GM20431 (cell line): ENCODE measurements at regions not wholly inside any gene's neighbourhood (a gene's known extent, or its start where the extent isn't known, plus 50 kb on each side); places are given as distances from the start of the nearest gene placed in this dataset.
"Not testable (repeated sequence)": the region's sequence is repeated elsewhere in the genome, so short reads cannot be mapped to it uniquely, and the experiment has no call there.

Experiments
- in situ Hi-C: fragments of 300-500 bp; cut with MseI, MboI; formaldehyde crosslinking; loops from one replicate; pipeline ENCODE4 v1.15.0; 2020; ENCODE audit warnings: low sequenced_read_pairs; ENCODE audit not compliant: unreplicated experiment

DNA sequence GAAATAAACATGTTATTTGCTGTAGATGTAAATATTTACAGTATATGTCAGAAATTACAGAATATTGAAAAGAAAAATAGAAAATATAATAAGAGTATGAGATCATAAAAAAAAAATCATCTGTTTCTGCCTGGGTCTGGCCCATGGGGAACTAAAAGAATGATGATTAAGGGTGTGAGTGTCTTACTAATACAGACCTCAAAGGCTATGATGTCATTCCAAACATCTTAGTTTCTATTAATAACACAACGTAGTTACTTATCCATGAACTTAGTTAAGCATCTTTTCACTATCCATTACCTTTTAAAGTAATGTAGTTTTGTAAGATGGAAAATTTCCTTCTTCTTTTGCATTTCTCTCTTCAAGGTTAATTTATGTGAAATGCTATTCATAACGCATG, 542.7 kb upstream of the TSPY4 start:
- in situ Hi-C loops, result no loop called here

DNA sequence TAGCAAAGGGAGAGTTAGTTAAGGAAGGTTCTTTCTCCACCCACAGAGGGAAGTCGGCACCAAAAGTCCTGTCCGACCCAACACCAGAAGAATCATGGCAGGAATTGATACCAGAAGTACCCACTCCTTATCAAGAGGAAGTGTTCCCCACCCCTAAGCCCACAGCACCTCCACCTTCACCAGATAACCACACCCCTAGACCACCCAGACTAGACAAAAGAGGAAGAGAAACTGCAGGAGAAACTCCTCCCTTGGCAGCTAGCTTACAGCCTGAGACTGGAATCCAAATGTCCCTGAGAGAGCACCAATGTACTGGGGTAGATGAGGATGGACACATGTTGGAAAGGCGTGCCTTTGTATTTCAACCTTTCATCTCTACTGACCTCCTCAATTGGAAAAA, 532.9 kb upstream of the TSPY4 start:
- in situ Hi-C loops, result no loop called here

DNA sequence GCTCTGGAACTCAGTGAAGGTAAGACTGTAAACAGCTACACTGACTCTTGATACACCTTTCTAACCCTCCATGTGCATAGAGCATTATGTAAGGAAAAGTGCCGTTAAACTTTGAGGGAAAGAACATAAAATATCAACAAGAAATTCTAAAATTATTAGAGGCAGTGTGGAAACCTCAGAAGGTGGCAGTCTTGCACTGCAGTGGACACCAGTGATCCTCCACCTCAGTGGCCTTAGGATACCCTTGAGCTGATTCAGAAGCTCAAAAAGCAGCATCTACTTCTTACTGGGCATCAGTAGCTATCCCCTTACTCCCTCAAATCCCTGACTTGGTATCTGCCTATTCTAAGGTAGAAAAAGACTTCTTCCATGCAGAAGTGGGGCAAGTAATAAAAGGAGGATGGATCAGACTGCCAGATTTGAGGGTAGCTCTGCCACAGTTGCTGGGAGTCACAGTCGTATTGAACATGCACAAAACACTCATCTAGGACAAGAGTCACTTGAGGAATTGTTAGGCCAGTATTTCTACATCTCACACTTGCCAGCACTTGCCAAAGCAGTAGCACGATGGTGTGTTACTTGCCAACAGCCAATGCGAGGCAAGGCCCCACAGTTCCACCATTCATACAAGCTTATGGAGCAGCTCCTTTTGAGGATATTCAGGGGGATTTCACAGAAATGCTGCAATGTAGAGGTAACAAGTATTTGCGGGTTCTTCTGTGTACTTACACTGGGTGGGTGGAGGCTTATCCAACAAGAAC, 529.4 kb upstream of the TSPY4 start:
- in situ Hi-C loops, result no loop called here

DNA sequence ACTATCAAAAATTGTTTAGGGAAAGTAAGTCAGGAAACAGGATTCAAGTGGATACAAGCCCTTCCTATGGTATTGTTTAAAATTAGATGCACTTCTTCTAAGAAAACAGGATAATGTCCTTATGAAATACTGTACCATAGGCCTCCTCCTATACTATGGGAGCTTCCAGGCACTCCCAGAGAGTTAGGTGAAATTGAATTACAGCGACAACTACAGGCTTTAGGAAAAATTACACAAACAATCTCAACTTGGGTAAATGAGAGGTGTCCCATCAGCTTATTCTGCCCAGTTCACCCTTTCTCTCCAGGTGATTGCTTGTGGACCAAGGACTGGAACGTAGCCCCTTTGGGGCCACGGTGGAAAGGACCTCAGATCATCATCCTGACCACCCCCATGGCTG, 528.7 kb upstream of the TSPY4 start:
- in situ Hi-C loops, result no loop called here

DNA sequence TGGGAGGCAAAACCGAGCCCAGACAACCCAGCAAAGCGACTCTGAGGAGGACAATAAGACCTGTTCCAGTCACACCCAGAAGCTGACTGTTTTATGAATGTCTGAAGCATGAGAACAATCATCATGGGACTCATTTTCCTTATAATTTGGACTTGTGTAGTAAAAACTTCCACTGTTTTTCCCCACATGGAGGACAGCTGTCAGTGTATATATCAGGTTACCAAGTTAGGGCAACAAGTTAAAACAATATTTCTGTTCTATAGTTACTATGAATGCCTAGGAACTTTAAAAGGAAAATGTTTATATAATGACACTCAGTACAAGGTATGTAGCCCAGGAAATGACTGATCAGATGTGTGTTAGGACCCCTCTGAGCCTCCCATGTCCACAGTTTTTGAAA, 528.2 kb upstream of the TSPY4 start:
- in situ Hi-C loops, result no loop called here

DNA sequence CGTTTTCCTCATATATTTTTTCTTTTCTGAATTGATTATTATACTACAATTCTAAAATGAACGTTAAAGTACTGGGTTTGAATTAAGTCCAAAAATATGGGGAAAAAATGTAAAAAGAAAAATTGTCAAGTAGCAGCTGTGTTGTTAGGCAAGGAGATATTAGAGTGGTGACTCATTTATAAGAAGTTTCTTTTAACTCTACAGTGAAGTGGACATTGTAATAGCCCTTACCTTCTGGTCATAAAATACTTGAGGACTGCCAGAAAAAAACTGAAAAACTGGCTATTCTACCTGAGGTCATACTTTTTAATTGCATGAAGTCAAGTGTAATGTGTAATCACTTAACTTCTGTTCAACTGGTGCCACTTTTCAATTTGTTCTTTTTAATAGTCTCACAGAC, 523.1 kb upstream of the TSPY4 start:
- in situ Hi-C loops, result no loop called here

DNA sequence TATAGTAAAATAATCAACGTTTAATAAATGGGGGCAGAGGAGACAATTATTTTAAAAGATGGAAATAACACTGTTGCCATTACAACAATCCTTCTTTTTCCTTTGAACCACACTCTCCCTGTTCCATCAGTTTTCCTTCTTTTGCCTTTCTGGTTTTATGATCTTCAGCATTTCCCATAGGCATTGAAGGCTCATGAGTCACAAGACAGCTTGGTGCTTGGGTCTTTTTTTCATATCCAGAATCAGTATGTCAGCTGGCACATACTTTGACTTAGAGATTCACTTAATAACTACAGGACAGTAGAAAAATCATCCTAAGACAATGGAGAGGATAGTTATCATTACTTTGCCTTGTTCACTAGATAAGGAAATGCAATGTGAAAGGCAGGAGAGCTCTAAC, 521.6 kb upstream of the TSPY4 start:
- in situ Hi-C loops, result no loop called here

DNA sequence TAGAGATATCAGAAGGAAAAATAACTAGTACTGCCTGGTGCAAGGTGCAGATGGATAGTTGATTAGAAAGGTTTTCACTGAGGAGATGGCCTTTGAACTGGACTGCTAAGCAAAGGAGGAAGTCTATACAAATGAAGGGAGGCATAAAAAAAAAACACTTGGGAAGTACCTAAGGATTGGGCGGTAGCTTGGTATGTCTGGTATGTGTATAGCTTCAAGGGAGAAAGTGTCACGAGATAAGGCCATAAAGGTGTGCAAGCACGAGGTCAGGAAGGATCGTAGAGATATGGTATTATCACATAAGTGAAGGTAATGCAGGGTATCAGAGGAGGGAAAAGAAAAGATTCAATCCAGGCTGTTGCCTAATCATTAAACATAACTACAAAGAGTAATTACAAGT, 517.2 kb upstream of the TSPY4 start:
- in situ Hi-C loops, result no loop called here

DNA sequence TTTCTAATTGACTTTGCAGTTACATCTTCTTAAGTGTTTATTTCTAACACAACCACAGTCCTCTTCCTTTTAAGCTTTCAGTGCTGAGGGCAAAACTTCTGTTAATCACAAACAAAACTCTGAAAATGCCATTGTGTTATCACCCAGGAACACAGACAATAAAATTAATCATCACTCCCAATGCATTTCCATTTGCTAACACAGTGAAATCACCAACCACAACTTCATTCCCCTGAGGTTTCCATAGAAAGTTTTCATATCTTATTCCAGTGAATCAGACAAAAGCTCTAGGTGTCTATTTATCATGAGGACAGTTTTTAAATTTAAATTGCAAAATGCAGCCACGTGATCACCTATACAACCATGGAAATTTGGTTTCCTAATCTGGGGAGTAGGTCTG, 516.2 kb upstream of the TSPY4 start:
- in situ Hi-C loops, result no loop called here

DNA sequence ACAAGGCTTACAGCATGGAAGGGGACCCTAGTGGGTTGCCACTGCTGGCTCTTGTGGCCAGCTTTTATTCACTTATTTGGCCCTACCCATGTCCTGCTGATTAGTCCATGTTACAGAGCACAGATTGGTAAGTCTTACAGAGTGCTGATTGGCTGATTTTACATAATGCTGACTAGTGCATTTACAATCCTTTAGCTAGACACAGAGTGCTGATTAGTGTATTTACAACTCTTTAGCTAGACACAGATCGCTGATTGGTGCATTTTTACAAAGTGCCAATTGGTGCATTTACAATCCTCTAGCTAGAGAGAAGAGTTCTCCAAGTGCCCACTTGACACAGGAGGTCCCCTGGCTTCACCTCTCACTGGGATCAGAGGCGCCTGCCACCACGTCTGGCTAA, 485.0 kb upstream of the TSPY4 start:
- in situ Hi-C loops, result no loop called here

DNA sequence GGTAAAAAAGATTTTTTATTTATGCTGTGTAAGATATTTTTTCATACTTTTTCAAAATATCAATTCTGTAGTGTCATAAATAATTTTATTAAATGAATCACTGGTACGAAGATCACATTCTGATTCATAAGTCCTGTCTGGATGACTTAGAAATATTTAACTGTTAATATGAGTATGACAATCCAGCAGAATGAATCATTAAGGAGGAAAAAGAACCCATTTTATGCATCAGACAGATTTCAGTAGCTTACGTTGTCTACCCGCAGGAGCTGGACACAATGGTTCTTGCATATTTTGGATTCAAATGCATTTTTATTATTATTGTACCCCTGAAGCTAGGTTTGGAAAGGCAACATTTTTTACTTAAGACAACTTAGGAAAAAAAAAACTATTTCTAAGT, 448.9 kb upstream of the TSPY4 start:
- in situ Hi-C loops, result no loop called here

DNA sequence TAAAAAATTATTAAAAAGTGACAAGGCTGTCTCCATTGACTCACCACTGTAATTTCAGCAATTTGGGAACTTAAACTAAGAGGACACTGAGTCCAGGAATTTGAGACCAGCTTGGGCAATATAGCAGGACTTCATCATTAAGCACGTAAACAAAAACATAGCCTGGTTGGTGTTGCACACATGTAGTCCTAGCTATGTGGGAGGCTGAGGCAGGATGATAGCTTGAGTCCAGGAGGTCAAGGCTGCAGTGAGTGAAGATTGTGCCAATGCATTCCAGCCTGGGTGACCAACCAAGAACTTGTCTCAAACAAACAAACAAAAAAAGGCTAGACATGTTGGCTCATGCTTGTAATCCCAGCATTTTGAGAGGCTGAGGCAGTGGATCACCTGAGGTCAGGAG, 439.4 kb upstream of the TSPY4 start:
- in situ Hi-C loops, result no loop called here

DNA sequence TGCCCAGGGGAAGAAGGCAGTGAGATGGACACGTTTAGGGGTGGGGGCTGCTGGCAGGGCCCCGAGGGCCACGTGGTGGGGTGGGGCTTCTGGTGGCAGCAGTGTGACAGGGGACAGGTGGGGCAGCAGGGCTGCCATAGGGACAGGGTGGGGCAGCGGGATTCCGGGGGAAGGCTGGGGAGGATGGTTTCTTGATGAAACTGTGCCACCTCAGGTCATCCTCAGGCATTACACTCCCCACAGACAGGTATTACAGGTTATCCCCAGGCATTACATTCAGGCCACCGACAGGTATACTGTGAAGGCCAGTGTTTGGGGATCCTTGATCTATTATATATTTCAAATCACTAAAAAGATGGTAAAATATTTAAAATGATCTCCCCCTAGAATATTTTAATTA, 432.1 kb upstream of the TSPY4 start:
- in situ Hi-C loops, result no loop called here

DNA sequence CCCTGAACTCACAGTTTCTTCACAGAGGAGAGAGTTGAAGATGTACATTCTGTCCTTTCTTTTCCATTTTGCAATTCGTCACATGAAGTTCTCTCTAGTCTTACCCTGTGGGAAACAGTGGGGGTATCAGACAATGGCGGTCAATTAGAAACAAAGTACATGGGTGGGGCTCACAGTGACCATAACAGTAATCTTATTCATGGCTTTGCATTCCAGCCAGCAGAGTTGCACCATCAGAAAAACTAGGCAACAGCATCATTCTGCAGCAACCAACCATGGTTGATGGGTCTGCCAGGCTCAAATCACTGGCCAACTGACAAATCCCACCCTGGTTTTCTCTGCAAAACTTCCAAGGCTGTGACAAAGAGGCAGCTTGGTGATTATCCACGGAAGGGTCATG, 414.7 kb upstream of the TSPY4 start:
- in situ Hi-C loops, result not testable (repeated sequence)
